HepG2 (cell line): ENCODE measurements at regions not wholly inside any gene's neighbourhood (a gene's known extent, or its start where the extent isn't known, plus 50 kb on each side); places are given as distances from the start of the nearest gene placed in this dataset.

Experiments used
- ATAC-seq: fragments of 200-7000 bp; cut with Tn5 transposase; 3 replicates; pipeline ENCODE4 v1.9.1; 2020; ENCODE audit warnings: mild to moderate bottlenecking, moderate library complexity
- BruUV-seq: library from RNA; stranded (reverse); fragments of 400-500 nt; replicated peaks from 2 replicates; lab custom pipeline; 2021; lab: Mats Ljungman, UMichigan
- CTCF ChIA-PET: fragments of 300-600 bp; formaldehyde crosslinking; extraction: SDS; loops from one replicate; lab custom pipeline; 2021; ENCODE audit warnings: low total read pairs, inconsistent platforms, low intra/inter-chr PET ratio; lab: Yijun Ruan, JAX
- POLR2A ChIA-PET: fragments of 350-600 bp; sonication (Branson Sonifier 250); formaldehyde crosslinking; loops from one replicate; lab custom pipeline; 2020; ENCODE audit warnings: antibody characterized with exemption, inconsistent platforms; lab: Yijun Ruan, JAX
- DNase-seq: peaks from one replicate; pipeline ENCODE4 v3.0.0-alpha.2; 2015; ENCODE audit warnings: low spot score
- FAIRE-seq: peaks from 3 replicates; lab custom pipeline; 2011; peaks lifted over from hg19 to GRCh38; lab: Jason Lieb, UNC
- H2AFZ ChIP-seq: one replicate; pipeline ENCODE4 v1.6.1; 2011; ENCODE audit warnings: low read length, inconsistent platforms
- H3K27ac ChIP-seq: fragments of 300-600 bp; 3 replicates; pipeline ENCODE4 v1.8.0; 2011; ENCODE audit warnings: mixed run types, mild to moderate bottlenecking, mixed read lengths, low read length, inconsistent platforms; ENCODE audit not compliant: insufficient read depth; ENCODE audit errors: extremely low read length
- H3K27me3 ChIP-seq, 2 experiments: fragments of 200-600 bp in 1 of 2; 2 replicates in 1 of 2; 3 replicates in 1 of 2; pipeline versions ENCODE4 v1.6.0 to v1.8.0; 2011; ENCODE audit warnings: low read length in 2 of 2, mild to moderate bottlenecking in 2 of 2, moderate library complexity in 2 of 2, inconsistent platforms in 1 of 2; ENCODE audit not compliant: insufficient read depth in 2 of 2, control insufficient read depth in 1 of 2
- H3K36me3 ChIP-seq, 2 experiments: fragments of 200-600 bp in 1 of 2; replicated peaks in 1 of 2; 2 replicates in 1 of 2; 3 replicates in 1 of 2; pipeline versions ENCODE4 v1.5.1 to v1.8.0; 2011; ENCODE audit warnings: low read length in 2 of 2, inconsistent platforms in 1 of 2; ENCODE audit not compliant: insufficient read depth in 2 of 2, control insufficient read depth in 1 of 2
- H3K4me1 ChIP-seq: 2 replicates; pipeline ENCODE4 v1.5.1; 2012; ENCODE audit warnings: low read length, inconsistent platforms; ENCODE audit not compliant: insufficient read depth
- H3K4me2 ChIP-seq: 2 replicates; pipeline ENCODE4 v1.6.0; 2011; ENCODE audit warnings: low read depth, low read length, inconsistent platforms
- H3K4me3 ChIP-seq, 3 experiments: fragments of 200-600 bp in 1 of 3; sonication (generic), shearing (Covaris generic) in 1 of 3; replicated peaks in 1 of 3; 2 replicates each; pipeline ENCODE4 v1.5.1; 2011 to 2016; ENCODE audit warnings: low read length in 3 of 3, inconsistent platforms in 2 of 3, low read depth in 2 of 3, mild to moderate bottlenecking in 2 of 3, control low read depth in 1 of 3, mixed read lengths in 1 of 3; ENCODE audit not compliant: insufficient read depth in 1 of 3
- H3K79me2 ChIP-seq: one replicate; pipeline ENCODE4 v1.6.1; 2011; ENCODE audit warnings: low read length, inconsistent platforms; ENCODE audit not compliant: insufficient read depth
- H3K9ac ChIP-seq: 2 replicates; pipeline ENCODE4 v1.6.0; 2011; ENCODE audit warnings: mild to moderate bottlenecking, low read depth, low read length, inconsistent platforms; ENCODE audit not compliant: insufficient read depth
- H3K9me3 ChIP-seq: 2 replicates; pipeline ENCODE4 v1.5.1; 2012; ENCODE audit warnings: mild to moderate bottlenecking, low read length
- H4K20me1 ChIP-seq: 2 replicates; pipeline ENCODE4 v1.6.0; 2011; ENCODE audit warnings: inconsistent platforms, mild to moderate bottlenecking, low read length, moderate library complexity; ENCODE audit not compliant: insufficient read depth
- ATF1 ChIP-seq: IDR thresholded peaks from 2 replicates; pipeline ENCODE4 v1.6.1; 2016; ENCODE audit warnings: mild to moderate bottlenecking, control low read depth
- ELF3 ChIP-seq: IDR thresholded peaks from 2 replicates; pipeline ENCODE4 v1.6.1; 2016; ENCODE audit warnings: missing genetic modification reagents, missing compliant biosample characterization
- FOSL1 ChIP-seq: sonication (generic); formaldehyde crosslinking; IDR thresholded peaks from 2 replicates; pipeline ENCODE4 v1.9.0; 2021; ENCODE audit warnings: missing genetic modification reagents, borderline replicate concordance
- GZF1 ChIP-seq: sonication (generic); formaldehyde crosslinking; IDR thresholded peaks from 2 replicates; pipeline ENCODE4 v1.5.1; 2020; ENCODE audit warnings: mild to moderate bottlenecking, missing genetic modification reagents
- HES4 ChIP-seq: sonication (generic); formaldehyde crosslinking; IDR thresholded peaks from 2 replicates; pipeline ENCODE4 v1.9.0; 2021; ENCODE audit warnings: mild to moderate bottlenecking, missing genetic modification reagents, borderline replicate concordance
- IKZF5 ChIP-seq: IDR thresholded peaks from 2 replicates; pipeline ENCODE4 v1.6.1; 2018; ENCODE audit warnings: missing genetic modification reagents, mild to moderate bottlenecking, missing compliant biosample characterization
- KLF9 ChIP-seq: IDR thresholded peaks from 2 replicates; pipeline ENCODE4 v1.6.1; 2016; ENCODE audit warnings: low read depth
- KMT2A ChIP-seq: sonication (generic); formaldehyde crosslinking; IDR thresholded peaks from 2 replicates; pipeline ENCODE4 v1.4.0; 2020; ENCODE audit warnings: missing genetic modification reagents
- LCORL ChIP-seq, 2 experiments: fragments of 450-650 bp in 1 of 2; sonication (generic) in 1 of 2; formaldehyde crosslinking in 1 of 2; IDR thresholded peaks; 2 replicates each; pipeline versions ENCODE4 v1.5.0 to v1.6.1; 2017 to 2020; ENCODE audit warnings: antibody characterized with exemption in 1 of 2, missing genetic modification reagents in 1 of 2
- MXI1 ChIP-seq: IDR thresholded peaks from 3 replicates; pipeline ENCODE4 v1.6.1; 2012; ENCODE audit warnings: low read depth, low read length, inconsistent platforms, borderline replicate concordance
- NPAS2 ChIP-seq: sonication (generic); formaldehyde crosslinking; IDR thresholded peaks from 2 replicates; pipeline ENCODE4 v1.8.0; 2022; ENCODE audit warnings: mild to moderate bottlenecking, missing genetic modification reagents, borderline replicate concordance
- PHF21A ChIP-seq: sonication (generic); formaldehyde crosslinking; IDR thresholded peaks from 2 replicates; pipeline ENCODE4 v1.5.0; 2020; ENCODE audit warnings: mild to moderate bottlenecking, missing genetic modification reagents
- RELA ChIP-seq: sonication (generic); formaldehyde crosslinking; IDR thresholded peaks from 2 replicates; pipeline ENCODE4 v1.4.0; 2020; ENCODE audit warnings: missing genetic modification reagents
- SIX4 ChIP-seq: sonication (generic); formaldehyde crosslinking; IDR thresholded peaks from 2 replicates; pipeline ENCODE4 v1.4.0; 2020; ENCODE audit warnings: missing genetic modification reagents
- YEATS2 ChIP-seq: sonication (generic); formaldehyde crosslinking; IDR thresholded peaks from 2 replicates; pipeline ENCODE4 v1.4.0; 2020; ENCODE audit warnings: missing genetic modification reagents, borderline replicate concordance
- ZBTB8A ChIP-seq: sonication (generic); formaldehyde crosslinking; IDR thresholded peaks from 2 replicates; pipeline ENCODE4 v1.4.0; 2020; ENCODE audit warnings: mild to moderate bottlenecking, low read depth, missing genetic modification reagents, borderline replicate concordance
- ZKSCAN1 ChIP-seq: fragments of 150-350 bp; IDR thresholded peaks from 2 replicates; pipeline ENCODE4 v1.6.1; 2014; ENCODE audit warnings: low read length
- ZNF432 ChIP-seq: sonication (generic); formaldehyde crosslinking; IDR thresholded peaks from 2 replicates; pipeline ENCODE4 v1.5.0; 2020; ENCODE audit warnings: missing genetic modification reagents, mild to moderate bottlenecking, borderline replicate concordance
- ZNF724P ChIP-seq: sonication (generic); formaldehyde crosslinking; IDR thresholded peaks from 2 replicates; pipeline ENCODE4 v1.8.0; 2022; ENCODE audit warnings: missing genetic modification reagents, borderline replicate concordance
- ZNF777 ChIP-seq: sonication (generic); formaldehyde crosslinking; IDR thresholded peaks from 2 replicates; pipeline ENCODE4 v1.4.0; 2020; ENCODE audit warnings: missing genetic modification reagents
- WGBS: methylation state at CpG from one replicate; pipeline ENCODE4 v1.1.6; 2017; ENCODE audit warnings: low lambda C conversion rate; 5-methylcytosine and 5-hydroxymethylcytosine counted together
- in situ Hi-C: cut with HindIII; loops from 2 replicates; pipeline ENCODE4 v1.10.0; 2017; ENCODE audit warnings: low pct_unique_long_range_greater_than_20kb; ENCODE audit not compliant: extremely low pct_ligation_motif_present
- intact Hi-C: fragments of 100-400 bp; cut with micrococcal nuclease; formaldehyde crosslinking; loops from one replicate; pipeline ENCODE4 v1.10.0; 2022; ENCODE audit not compliant: unreplicated experiment
- TF ChIP-seq, protein P1 (sequence below): sonication (generic); formaldehyde crosslinking; IDR thresholded peaks from 2 replicates; pipeline ENCODE4 v1.4.0; 2020; ENCODE audit warnings: missing genetic modification reagents
- TF ChIP-seq, protein P2 (sequence below): sonication (generic); formaldehyde crosslinking; IDR thresholded peaks from 2 replicates; pipeline ENCODE4 v1.8.1; 2023; ENCODE audit warnings: mild to moderate bottlenecking, inconsistent platforms, moderate library complexity, missing genetic modification reagents, borderline replicate concordance

DNA sequence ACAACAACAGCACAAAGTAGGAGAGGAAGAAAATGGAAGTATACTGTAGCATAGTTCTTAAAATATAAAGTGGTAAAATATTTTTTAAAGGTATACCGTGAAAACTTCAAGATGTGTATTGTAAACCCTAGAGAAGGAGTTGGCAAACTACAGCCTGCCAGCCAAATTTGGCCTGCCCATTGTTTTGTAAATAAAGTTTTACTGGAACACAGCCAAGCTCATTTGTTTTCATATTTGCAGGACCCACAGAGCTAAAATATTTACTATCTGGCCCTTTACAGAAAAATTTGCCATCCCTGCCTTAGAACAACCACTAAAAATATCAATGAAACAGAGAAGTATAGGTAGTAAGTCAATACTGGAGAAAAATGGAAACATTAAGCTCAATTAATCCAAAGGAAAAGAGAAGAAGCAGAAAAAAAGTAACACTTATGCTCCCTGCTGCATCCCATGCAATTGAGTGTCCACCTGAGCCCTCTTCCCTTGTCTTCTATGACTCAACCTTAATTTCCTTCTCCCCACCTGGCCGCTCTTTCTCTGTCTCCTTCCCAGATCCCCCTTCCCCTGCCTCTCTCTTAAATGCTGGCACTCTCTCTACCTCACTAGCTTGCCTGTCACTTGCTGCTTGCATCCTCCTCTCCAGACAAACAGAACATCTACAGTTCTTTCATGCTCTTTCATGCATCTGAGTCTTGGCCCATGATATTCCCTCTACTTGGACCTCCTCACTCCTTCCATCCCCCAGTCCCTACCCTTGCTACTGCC is 50.6 kb upstream of the FER start (continued):
- TF ChIP-seq ZNF777 (CRISPR knock-in tag) (no peak), SIX4 (CRISPR knock-in tag) (no peak)

DNA sequence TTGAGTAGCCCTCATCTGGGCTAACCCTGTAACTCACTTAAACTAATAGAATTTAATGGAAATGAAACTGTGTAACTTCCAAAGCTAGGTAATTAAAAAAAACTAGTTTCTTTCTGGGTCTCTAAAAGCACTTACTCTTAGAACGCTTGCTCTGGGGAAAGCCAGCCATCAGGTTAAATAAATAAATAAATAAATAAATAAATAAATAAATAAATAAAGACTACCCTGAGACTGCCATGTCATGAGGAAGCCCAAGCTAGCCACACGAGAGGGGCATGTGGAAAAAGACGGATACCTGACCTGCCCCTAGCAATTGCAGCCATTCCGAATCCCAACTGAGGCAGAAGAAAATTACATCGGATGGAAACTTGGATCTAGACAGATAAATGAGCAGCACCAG is 51.3 kb upstream of the FER start:
- no peaks in the 10 kb centered on the region for H3K36me3 ChIP-seq
- no peak overlapping the region for H2AFZ ChIP-seq
- no peak overlapping the region for H3K4me3 ChIP-seq
- no peaks in the 10 kb centered on the region for H3K4me1 ChIP-seq
- ChIA-PET CTCF (no interaction called here), POLR2A (no interaction called here)
- intact Hi-C loops: no loop called here
- H3K79me2 ChIP-seq: no peaks in the 10 kb centered on the region
- FAIRE-seq (no peak), ATAC-seq (no peak), DNase-seq (no peak)
- H4K20me1 ChIP-seq: no peaks in the 10 kb centered on the region
- 22% methylated on average over 5 of the region's 5 CpGs for WGBS
- no peak overlapping the region for H3K9ac ChIP-seq
- no peaks in the 10 kb centered on the region for H3K9me3 ChIP-seq
- in situ Hi-C loops: no loop called here
- TF ChIP-seq LCORL (IDR thresholded peaks at IDR 0.05) (no peak), LCORL (CRISPR knock-in tag; IDR thresholded peaks at IDR 0.05) (no peak), IKZF5 (CRISPR knock-in tag) (no peak), ELF3 (CRISPR knock-in tag) (no peak), NPAS2 (CRISPR knock-in tag) (no peak), KMT2A (CRISPR knock-in tag) (no peak), ZBTB8A (no peak), KLF9 (CRISPR knock-in tag) (no peak), YEATS2 (CRISPR knock-in tag) (no peak), RELA (CRISPR knock-in tag) (no peak), PHF21A (CRISPR knock-in tag) (no peak), ZNF724P (CRISPR knock-in tag) (no peak), ATF1 (CRISPR knock-in tag) (no peak), FOSL1 (CRISPR knock-in tag) (no peak), ZKSCAN1 (no peak), HES4 (CRISPR knock-in tag) (no peak), ZNF432 (CRISPR knock-in tag) (no peak), GZF1 (CRISPR knock-in tag) (no peak), MXI1 (no peak)
- TF ChIP-seq, protein P1, sequence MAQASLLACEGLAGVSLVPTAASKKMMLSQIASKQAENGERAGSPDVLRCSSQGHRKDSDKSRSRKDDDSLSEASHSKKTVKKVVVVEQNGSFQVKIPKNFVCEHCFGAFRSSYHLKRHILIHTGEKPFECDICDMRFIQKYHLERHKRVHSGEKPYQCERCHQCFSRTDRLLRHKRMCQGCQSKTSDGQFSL (CRISPR knock-in tag): no peak
- TF ChIP-seq, protein P2, sequence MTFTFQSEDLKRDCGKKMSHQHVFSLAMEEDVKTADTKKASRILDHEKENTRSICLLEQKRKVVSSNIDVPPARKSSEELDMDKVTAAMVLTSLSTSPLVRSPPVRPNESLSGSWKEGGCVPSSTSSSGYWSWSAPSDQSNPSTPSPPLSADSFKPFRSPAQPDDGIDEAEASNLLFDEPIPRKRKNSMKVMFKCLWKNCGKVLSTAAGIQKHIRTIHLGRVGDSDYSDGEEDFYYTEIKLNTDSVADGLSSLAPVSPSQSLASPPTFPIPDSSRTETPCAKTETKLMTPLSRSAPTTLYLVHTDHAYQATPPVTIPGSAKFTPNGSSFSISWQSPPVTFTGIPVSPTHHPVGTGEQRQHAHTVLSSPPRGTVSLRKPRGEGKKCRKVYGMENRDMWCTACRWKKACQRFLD: no peak
- no peak overlapping the region for H3K27ac ChIP-seq
- H3K4me2 ChIP-seq: no peak overlapping the region
- no TSS peak for BruUV-seq
- H3K27me3 ChIP-seq: no peaks in the 10 kb centered on the region
